HepG2 (cell line): ENCODE measurements at regions not wholly inside any gene's neighbourhood (a gene's known extent, or its start where the extent isn't known, plus 50 kb on each side); places are given as distances from the start of the nearest gene placed in this dataset.

Source experiments
- ARNTL ChIP-seq: sonication (generic); formaldehyde crosslinking; IDR thresholded peaks from 2 replicates; pipeline ENCODE4 v1.4.0; 2020; ENCODE audit warnings: mild to moderate bottlenecking, missing genetic modification reagents
- DNMT1 ChIP-seq: sonication (generic); formaldehyde crosslinking; IDR thresholded peaks from 2 replicates; pipeline ENCODE4 v1.5.1; 2020; ENCODE audit warnings: mild to moderate bottlenecking, missing genetic modification reagents
- GLMP ChIP-seq: sonication (generic); formaldehyde crosslinking; IDR thresholded peaks from 2 replicates; pipeline ENCODE4 v1.9.0; 2021; ENCODE audit warnings: missing genetic modification reagents, mild to moderate bottlenecking, borderline replicate concordance
- POLR2AphosphoS5 ChIP-seq: IDR thresholded peaks from 2 replicates; pipeline ENCODE4 v1.6.1; 2012; ENCODE audit warnings: low read depth, low read length
- RNF2 ChIP-seq: fragments of 450-650 bp; conservative IDR thresholded peaks from 2 replicates; pipeline ENCODE4 v1.6.1; 2016; ENCODE audit warnings: low read depth
- ZBTB21 ChIP-seq: sonication (generic); formaldehyde crosslinking; IDR thresholded peaks from 2 replicates; pipeline ENCODE4 v1.4.0; 2020; ENCODE audit warnings: missing genetic modification reagents
- ZBTB26 ChIP-seq: IDR thresholded peaks from 2 replicates; pipeline ENCODE4 v1.6.1; 2016; ENCODE audit warnings: missing compliant biosample characterization, missing genetic modification reagents, borderline replicate concordance
- ZNF232 ChIP-seq: sonication (generic); formaldehyde crosslinking; IDR thresholded peaks from 2 replicates; pipeline ENCODE4 v1.4.0; 2020; ENCODE audit warnings: missing genetic modification reagents, borderline replicate concordance

- TF ChIP-seq ZBTB21 (CRISPR knock-in tag): no peak
- no peak for TF ChIP-seq ZBTB26
- no peak for TF ChIP-seq ZNF232 (CRISPR knock-in tag)
- TF ChIP-seq RNF2: no peak
- no peak for TF ChIP-seq POLR2AphosphoS5
- TF ChIP-seq DNMT1 (CRISPR knock-in tag): no peak
- no peak for TF ChIP-seq GLMP
- no peak for TF ChIP-seq ARNTL
Measured at GRCh38 chr10:58968389-58968755, 208.1 kb upstream of the PHYHIPL start.
